IMR-90 (cell line): ENCODE measurements at regions not wholly inside any gene's neighbourhood (a gene's known extent, or its start where the extent isn't known, plus 50 kb on each side); places are given as distances from the start of the nearest gene placed in this dataset.

ENCODE experiments used
- CEBPB ChIP-seq: IDR thresholded peaks from 2 replicates; pipeline ENCODE4 v1.6.1; 2012; ENCODE audit warnings: low read depth, low read length, improper control_type of control experiment
- POLR2A ChIP-seq: IDR thresholded peaks from 2 replicates; pipeline ENCODE4 v1.6.1; 2012; ENCODE audit warnings: mild to moderate bottlenecking, low read depth, low read length
- RFX5 ChIP-seq: IDR thresholded peaks from 2 replicates; pipeline ENCODE4 v1.8.0; 2012; ENCODE audit warnings: low read depth, mild to moderate bottlenecking, low read length, moderate library complexity
- TF ChIP-seq, protein P1 (sequence below): conservative IDR thresholded peaks from 2 replicates; pipeline ENCODE4 v1.5.1; 2012; ENCODE audit warnings: mild to moderate bottlenecking, low read depth, low read length, improper control_type of control experiment
- TF ChIP-seq, protein P2 (sequence below): fragments of 150-350 bp; IDR thresholded peaks from 2 replicates; pipeline ENCODE4 v1.6.1; 2016; ENCODE audit warnings: low read depth, mild to moderate bottlenecking, low read length, moderate library complexity, borderline replicate concordance

GRCh38 chr18:40367576-40367975, 1587.5 kb upstream of the PIK3C3 start:
- TF ChIP-seq CEBPB (no peak), RFX5 (no peak), POLR2A (no peak)
- TF ChIP-seq, protein P1, sequence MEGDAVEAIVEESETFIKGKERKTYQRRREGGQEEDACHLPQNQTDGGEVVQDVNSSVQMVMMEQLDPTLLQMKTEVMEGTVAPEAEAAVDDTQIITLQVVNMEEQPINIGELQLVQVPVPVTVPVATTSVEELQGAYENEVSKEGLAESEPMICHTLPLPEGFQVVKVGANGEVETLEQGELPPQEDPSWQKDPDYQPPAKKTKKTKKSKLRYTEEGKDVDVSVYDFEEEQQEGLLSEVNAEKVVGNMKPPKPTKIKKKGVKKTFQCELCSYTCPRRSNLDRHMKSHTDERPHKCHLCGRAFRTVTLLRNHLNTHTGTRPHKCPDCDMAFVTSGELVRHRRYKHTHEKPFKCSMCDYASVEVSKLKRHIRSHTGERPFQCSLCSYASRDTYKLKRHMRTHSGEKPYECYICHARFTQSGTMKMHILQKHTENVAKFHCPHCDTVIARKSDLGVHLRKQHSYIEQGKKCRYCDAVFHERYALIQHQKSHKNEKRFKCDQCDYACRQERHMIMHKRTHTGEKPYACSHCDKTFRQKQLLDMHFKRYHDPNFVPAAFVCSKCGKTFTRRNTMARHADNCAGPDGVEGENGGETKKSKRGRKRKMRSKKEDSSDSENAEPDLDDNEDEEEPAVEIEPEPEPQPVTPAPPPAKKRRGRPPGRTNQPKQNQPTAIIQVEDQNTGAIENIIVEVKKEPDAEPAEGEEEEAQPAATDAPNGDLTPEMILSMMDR, result no peak
- TF ChIP-seq, protein P2, sequence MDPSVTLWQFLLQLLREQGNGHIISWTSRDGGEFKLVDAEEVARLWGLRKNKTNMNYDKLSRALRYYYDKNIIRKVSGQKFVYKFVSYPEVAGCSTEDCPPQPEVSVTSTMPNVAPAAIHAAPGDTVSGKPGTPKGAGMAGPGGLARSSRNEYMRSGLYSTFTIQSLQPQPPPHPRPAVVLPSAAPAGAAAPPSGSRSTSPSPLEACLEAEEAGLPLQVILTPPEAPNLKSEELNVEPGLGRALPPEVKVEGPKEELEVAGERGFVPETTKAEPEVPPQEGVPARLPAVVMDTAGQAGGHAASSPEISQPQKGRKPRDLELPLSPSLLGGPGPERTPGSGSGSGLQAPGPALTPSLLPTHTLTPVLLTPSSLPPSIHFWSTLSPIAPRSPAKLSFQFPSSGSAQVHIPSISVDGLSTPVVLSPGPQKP, result no peak
